Endothelial cell of umbilical vein (primary cell): ENCODE measurements at regions not wholly inside any gene's neighbourhood (a gene's known extent, or its start where the extent isn't known, plus 50 kb on each side); places are given as distances from the start of the nearest gene placed in this dataset.

Experiments used
- BruUV-seq: library from RNA; stranded (reverse); fragments of 400-500 nt; replicated peaks from 2 replicates; lab custom pipeline; 2021; lab: Mats Ljungman, UMichigan
- CTCF ChIA-PET: fragments of 300-600, 350-600 bp; sonication (Branson Sonifier 250); formaldehyde crosslinking; loops from one replicate; lab custom pipeline; 2021; ENCODE audit warnings: antibody characterized with exemption, inconsistent platforms; lab: Charles Lee
- POLR2A ChIA-PET: fragments of 300-600, 350-600 bp; sonication (Branson Sonifier 250); formaldehyde crosslinking; loops from one replicate; lab custom pipeline; 2021; ENCODE audit warnings: antibody characterized with exemption, inconsistent platforms; lab: Charles Lee
- DNase-seq: peaks from one replicate; pipeline ENCODE4 v3.0.0-alpha.2; 2011; ENCODE audit warnings: low read depth, low spot score
- FAIRE-seq: peaks from 2 replicates; lab custom pipeline; 2011; peaks lifted over from hg19 to GRCh38; lab: Jason Lieb, UNC
- H2AFZ ChIP-seq: 2 replicates; pipeline ENCODE4 v1.6.0; 2012; ENCODE audit warnings: low read depth, low read length, control low read depth, inconsistent platforms
- H3K27ac ChIP-seq: 2 replicates; pipeline ENCODE4 v1.5.1; 2011; ENCODE audit warnings: low read depth, mild to moderate bottlenecking, control low read depth, low read length, moderate library complexity; ENCODE audit not compliant: insufficient read depth
- H3K27me3 ChIP-seq, 2 experiments: 2 replicates each; pipeline versions ENCODE4 v1.6.0 to v1.6.1; 2011; ENCODE audit warnings: low read length in 2 of 2, mixed read lengths in 1 of 2; ENCODE audit not compliant: control insufficient read depth in 2 of 2, insufficient read depth in 2 of 2
- H3K36me3 ChIP-seq, 2 experiments: 2 replicates in 1 of 2; 3 replicates in 1 of 2; pipeline ENCODE4 v1.5.1; 2011; ENCODE audit warnings: low read length in 2 of 2, mild to moderate bottlenecking in 1 of 2, moderate library complexity in 1 of 2; ENCODE audit not compliant: control insufficient read depth in 2 of 2, insufficient read depth in 2 of 2; ENCODE audit errors: extremely low read depth in 1 of 2
- H3K4me1 ChIP-seq: 3 replicates; pipeline ENCODE4 v1.5.1; 2011; ENCODE audit warnings: mild to moderate bottlenecking, low read length; ENCODE audit not compliant: control insufficient read depth, insufficient read depth; ENCODE audit errors: extremely low read depth
- H3K4me2 ChIP-seq: 2 replicates; pipeline ENCODE4 v1.6.1; 2011; ENCODE audit warnings: low read length, control low read depth, mixed read lengths; ENCODE audit not compliant: insufficient read depth
- H3K4me3 ChIP-seq, 3 experiments: fragments of 200-600 bp in 1 of 3; sonication (generic), shearing (Covaris generic) in 1 of 3; replicated peaks in 1 of 3; 2 replicates each; pipeline ENCODE4 v1.5.1; 2011 to 2016; ENCODE audit warnings: control low read depth in 3 of 3, low read length in 3 of 3, mild to moderate bottlenecking in 2 of 3, inconsistent platforms in 1 of 3, low read depth in 1 of 3, moderate library complexity in 1 of 3; ENCODE audit not compliant: insufficient read depth in 1 of 3
- H3K79me2 ChIP-seq: 2 replicates; pipeline ENCODE4 v1.6.0; 2012; ENCODE audit warnings: low read length, inconsistent platforms; ENCODE audit not compliant: control insufficient read depth, insufficient read depth
- H3K9ac ChIP-seq: replicated peaks from 2 replicates; pipeline ENCODE3; 2011; ENCODE audit warnings: low read length, control low read depth; ENCODE audit not compliant: insufficient read depth; ENCODE audit errors: extremely low read depth
- H3K9me1 ChIP-seq: replicated peaks from 3 replicates; pipeline ENCODE4 v1.6.0; 2011; ENCODE audit warnings: mild to moderate bottlenecking, low read length; ENCODE audit not compliant: control insufficient read depth, insufficient read depth; ENCODE audit errors: extremely low read depth
- H3K9me3 ChIP-seq: replicated peaks from 2 replicates; pipeline ENCODE4 v1.5.1; 2012; ENCODE audit warnings: low read length, inconsistent platforms; ENCODE audit not compliant: control insufficient read depth, insufficient read depth
- H4K20me1 ChIP-seq: replicated peaks from 2 replicates; pipeline ENCODE3; 2011; ENCODE audit warnings: mild to moderate bottlenecking, low read length; ENCODE audit not compliant: control insufficient read depth, insufficient read depth; ENCODE audit errors: extremely low read depth
- CTCF ChIP-seq, 2 donors: IDR thresholded peaks; 1 replicate in 1 of 2; 2 replicates in 1 of 2; pipeline ENCODE4 v1.5.1; 2011; ENCODE audit warnings: low read length in 2 of 2, mild to moderate bottlenecking in 2 of 2, moderate library complexity in 2 of 2, control low read depth in 1 of 2, inconsistent platforms in 1 of 2, low read depth in 1 of 2; ENCODE audit not compliant: insufficient read depth in 1 of 2; ENCODE audit errors: extremely low read depth in 1 of 2
- EZH2 ChIP-seq: IDR thresholded peaks from 2 replicates; pipeline ENCODE4 v1.6.1; 2012; ENCODE audit warnings: borderline replicate concordance, low read depth, mild to moderate bottlenecking, moderate library complexity, low read length, inconsistent platforms; ENCODE audit not compliant: severe bottlenecking
- FOS ChIP-seq: IDR thresholded peaks from 2 replicates; pipeline ENCODE4 v1.6.1; 2011; ENCODE audit warnings: mild to moderate bottlenecking, low read length, moderate library complexity, borderline replicate concordance; ENCODE audit not compliant: insufficient read depth
- GATA2 ChIP-seq: IDR thresholded peaks from 2 replicates; pipeline ENCODE4 v1.7.0; 2011; ENCODE audit warnings: low read depth, mild to moderate bottlenecking, moderate library complexity, mixed read lengths, low read length; ENCODE audit not compliant: insufficient read length, insufficient read depth
- JUN ChIP-seq: IDR thresholded peaks from 2 replicates; pipeline ENCODE4 v1.6.1; 2011; ENCODE audit warnings: borderline replicate concordance, low read depth; ENCODE audit not compliant: insufficient read length, insufficient read depth
- MAX ChIP-seq: IDR thresholded peaks from 2 replicates; pipeline ENCODE4 v1.6.1; 2011; ENCODE audit not compliant: insufficient read depth, insufficient read length
- MYC ChIP-seq: IDR thresholded peaks from one replicate; pipeline ENCODE4 v1.6.1; 2011; ENCODE audit warnings: mild to moderate bottlenecking, low read depth, low read length
- POLR2A ChIP-seq: IDR thresholded peaks from 2 replicates; pipeline ENCODE4 v1.6.1; 2012; ENCODE audit warnings: low read depth, mild to moderate bottlenecking, control low read depth, low read length
- POLR2AphosphoS5 ChIP-seq: IDR thresholded peaks from 2 replicates; pipeline ENCODE4 v1.6.1; 2012; ENCODE audit warnings: low read depth, mild to moderate bottlenecking, control low read depth, low read length, moderate library complexity; ENCODE audit not compliant: insufficient read depth
- dilution Hi-C: fragments of 300-500 bp; cut with MboI; formaldehyde crosslinking; loops from one replicate; pipeline ENCODE4 v1.15.0; 2019; ENCODE audit warnings: low sequenced_read_pairs; ENCODE audit not compliant: extremely low pct_ligation_motif_present
- intact Hi-C: fragments of 100-400 bp; cut with micrococcal nuclease; formaldehyde crosslinking; loops from one replicate; pipeline ENCODE4 v1.10.0; 2022

GRCh38 chr12:17759982-17760381 lies 330.0 kb downstream of the RERGL start:
- Histone ChIP-seq H3K9me3 (no peaks in the 10 kb centered on the region), H4K20me1 (no peaks in the 10 kb centered on the region), H3K36me3 (no peaks in the 10 kb centered on the region), H3K27ac (no peak overlapping the region), H3K9me1 (no peaks in the 10 kb centered on the region), H3K4me2 (no peak overlapping the region), H3K4me3 (no peak overlapping the region), H3K4me1 (no peaks in the 10 kb centered on the region), H3K79me2 (no peaks in the 10 kb centered on the region), H3K27me3 (no peaks in the 10 kb centered on the region), H2AFZ (no peak overlapping the region), H3K9ac (no peak overlapping the region)
- ChIA-PET POLR2A (no interaction called here), CTCF (no interaction called here)
- no TSS peak for BruUV-seq
- dilution Hi-C loops = no loop called here
- no peak for TF ChIP-seq MYC
- no peak for TF ChIP-seq POLR2AphosphoS5
- no peak for TF ChIP-seq POLR2A
- no peak for TF ChIP-seq EZH2
- no peak for TF ChIP-seq MAX
- TF ChIP-seq JUN = no peak
- no peak for TF ChIP-seq GATA2
- no peak for TF ChIP-seq CTCF (IDR thresholded peaks at IDR 0.05; ENCODE audit: extremely low read depth in 1 of 2, insufficient read depth in 1 of 2, low read depth in 1 of 2, low read length in 2 of 2)
- TF ChIP-seq FOS = no peak
- intact Hi-C loops = loop anchor here (5.0 kb wide), 1 partner anchor 87 kb away; no protein-coding TSS in a partner anchor
- DNase-seq (no peak), FAIRE-seq (no peak)
